ENCODE measurements at regions not wholly inside any gene's neighbourhood (a gene's known extent, or its start where the extent isn't known, plus 50 kb on each side); places are given as distances from the start of the nearest gene placed in this dataset.

DNA sequence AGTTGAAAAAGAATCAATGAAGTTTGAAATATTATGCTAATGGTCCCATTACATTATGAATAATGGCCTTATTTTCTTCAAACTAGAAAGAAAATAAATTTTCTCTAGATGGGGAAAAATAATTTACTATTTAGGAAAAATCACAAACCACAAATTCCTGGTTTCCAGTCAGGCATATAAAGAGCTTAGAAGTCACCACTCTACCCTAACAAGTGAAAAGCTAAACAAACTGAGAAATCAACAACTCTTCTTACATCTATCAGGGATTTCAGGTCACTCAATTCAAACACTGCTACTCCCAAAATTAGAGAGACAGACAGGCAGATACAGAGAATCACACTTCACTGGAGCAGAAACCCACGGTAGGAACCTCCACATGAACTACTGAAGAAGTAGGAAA, 82.1 kb upstream of the LRRC7 start:
- no peak for FAIRE-seq

DNA sequence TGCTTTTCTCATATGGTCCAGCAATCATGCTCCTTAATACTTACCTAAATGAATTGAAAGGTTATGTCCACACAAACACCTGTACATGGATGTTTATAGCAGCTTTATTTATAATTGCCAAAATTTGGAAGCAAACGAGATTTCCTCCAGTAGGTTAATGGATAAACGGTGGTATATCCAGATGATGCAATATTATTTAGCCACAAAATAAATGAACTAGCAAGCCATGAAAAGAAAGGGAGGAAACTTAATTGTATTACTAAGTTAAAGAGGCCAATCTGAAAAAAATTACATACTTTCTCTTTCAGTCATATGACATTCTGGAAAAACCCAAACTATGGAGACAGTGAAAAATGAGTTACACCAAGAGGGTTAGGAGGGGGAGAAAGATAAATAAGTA, 76.3 kb upstream of the LRRC7 start:
- no peak for FAIRE-seq

GRCh38 chr1:69492286-69492685, 75.4 kb upstream of the LRRC7 start:
- FAIRE-seq = no peak

GRCh38 chr1:69494221-69494620, 73.5 kb upstream of the LRRC7 start:
- no peak for FAIRE-seq

- FAIRE-seq = no peak
These were observed 70.1 kb upstream of the LRRC7 start for GRCh38 chr1:69497441-69498221.

GRCh38 chr1:69498711-69499110, 69.0 kb upstream of the LRRC7 start:
- FAIRE-seq = no peak

- FAIRE-seq = no peak
These were observed 68.4 kb upstream of the LRRC7 start for GRCh38 chr1:69499203-69499803.

GRCh38 chr1:69502991-69503390, 64.7 kb upstream of the LRRC7 start:
- FAIRE-seq = no peak

- no peak for FAIRE-seq
These were observed 62.9 kb upstream of the LRRC7 start for GRCh38 chr1:69504730-69505252.

GRCh38 chr1:69506311-69506710, 61.4 kb upstream of the LRRC7 start:
- no peak for FAIRE-seq

GRCh38 chr1:69506721-69507120, 61.0 kb upstream of the LRRC7 start:
- no peak for FAIRE-seq

DNA sequence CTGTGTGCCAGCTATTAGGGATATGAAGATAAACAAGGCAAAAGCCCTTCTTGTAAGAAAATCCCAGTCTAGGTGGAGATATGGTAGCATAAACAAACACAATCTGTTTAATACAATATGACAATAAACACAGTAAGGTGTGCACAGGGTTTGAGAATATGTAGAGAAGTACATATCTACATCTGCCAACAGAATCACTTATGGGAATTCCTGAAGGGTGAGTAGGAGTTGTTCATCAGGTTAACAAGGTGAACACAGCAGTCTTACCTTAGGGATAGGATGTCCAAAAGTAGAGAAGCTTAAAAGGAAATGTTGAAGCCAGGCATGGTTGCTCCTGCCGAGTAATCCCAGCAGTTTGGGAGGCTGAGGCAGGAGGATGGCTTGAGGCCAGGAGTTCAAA, 57.7 kb upstream of the LRRC7 start:
- FAIRE-seq = no peak

DNA sequence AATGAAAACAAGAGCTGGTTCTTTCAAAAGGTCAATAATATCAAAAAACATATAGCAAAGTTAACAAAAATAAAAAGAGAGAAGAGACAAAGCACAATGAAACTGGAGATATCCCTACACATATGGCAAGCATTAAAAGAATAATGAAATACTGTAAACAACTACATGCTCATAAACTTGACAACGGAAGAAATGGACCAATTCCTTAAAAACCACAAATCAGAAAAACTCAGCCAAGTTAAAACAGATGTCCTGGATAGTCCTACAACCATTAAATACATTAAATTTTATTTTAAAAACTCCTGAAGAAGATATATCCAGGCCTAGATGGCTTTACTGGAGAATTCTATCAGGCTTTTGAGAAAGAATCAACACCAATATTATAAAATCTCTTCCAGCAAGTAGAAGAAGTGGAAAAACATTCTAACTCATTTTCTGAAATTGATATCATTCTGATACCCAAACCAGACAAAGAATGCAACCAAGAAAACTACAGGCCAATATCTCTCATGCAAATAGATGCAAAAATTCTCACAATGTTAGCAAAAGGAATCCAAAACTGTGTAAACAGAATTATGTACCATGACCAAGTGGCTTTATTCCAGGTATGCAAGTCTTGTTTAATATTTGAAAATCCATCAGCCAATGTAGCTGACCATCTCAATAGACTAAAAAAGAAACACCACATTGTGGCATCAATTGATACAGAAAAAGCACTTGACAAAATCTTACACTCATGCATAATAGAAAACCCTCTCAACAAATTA, 56.1 kb upstream of the LRRC7 start:
- no peak for FAIRE-seq

DNA sequence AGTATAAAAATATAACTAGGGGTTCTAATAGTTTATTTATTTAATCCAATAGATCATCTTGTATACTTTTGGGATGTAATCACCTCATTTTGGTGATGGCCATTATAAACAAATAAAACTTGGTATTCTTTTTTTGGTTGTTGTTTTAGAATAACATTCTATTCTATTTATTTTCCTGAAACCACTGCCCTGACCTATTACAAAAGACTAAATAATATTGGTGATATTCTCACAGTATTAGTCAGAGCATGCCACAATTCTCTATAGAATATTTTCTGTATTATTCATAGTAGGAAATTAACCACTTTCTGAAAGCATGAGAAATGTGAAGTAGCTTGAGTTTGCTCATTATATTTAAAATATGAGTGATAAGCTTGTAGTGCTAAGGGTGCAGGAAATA, 54.1 kb upstream of the LRRC7 start:
- FAIRE-seq = no peak
